Chondrocyte (in vitro differentiated cells): ENCODE measurements at regions not wholly inside any gene's neighbourhood (a gene's known extent, or its start where the extent isn't known, plus 50 kb on each side); places are given as distances from the start of the nearest gene placed in this dataset.

Source experiments
- DNase-seq: peaks from one replicate; pipeline ENCODE4 v3.0.0; 2021; ENCODE audit warnings: mixed read lengths, low spot score
- H3K27ac Mint-ChIP-seq: one replicate; pipeline ENCODE4 v1.8.0; 2021; ENCODE audit warnings: mild to moderate bottlenecking, moderate library complexity, mixed read lengths; ENCODE audit not compliant: unreplicated experiment
- H3K27me3 Mint-ChIP-seq: 2 replicates; pipeline ENCODE4 v1.8.0; 2021; ENCODE audit warnings: low read depth, mixed read lengths
- H3K36me3 Mint-ChIP-seq: 2 replicates; pipeline ENCODE4 v1.8.0; 2021; ENCODE audit warnings: low read depth, mixed read lengths
- H3K4me1 Mint-ChIP-seq: 2 replicates; pipeline ENCODE4 v1.8.0; 2021; ENCODE audit warnings: low read depth, mild to moderate bottlenecking, mixed read lengths
- H3K4me3 Mint-ChIP-seq: one replicate; pipeline ENCODE4 v1.8.0; 2021; ENCODE audit warnings: mild to moderate bottlenecking, moderate library complexity, mixed read lengths; ENCODE audit not compliant: unreplicated experiment
- H3K9me3 Mint-ChIP-seq: 2 replicates; pipeline ENCODE4 v1.8.0; 2021; ENCODE audit warnings: low read depth, mixed read lengths
- TF ChIP-seq, protein P1 (sequence below): fragments of 200-600 bp; sonication (generic); IDR thresholded peaks from 2 replicates; pipeline ENCODE4 v1.5.0; 2021; ENCODE audit warnings: antibody characterized with exemption, mild to moderate bottlenecking, moderate library complexity

DNA sequence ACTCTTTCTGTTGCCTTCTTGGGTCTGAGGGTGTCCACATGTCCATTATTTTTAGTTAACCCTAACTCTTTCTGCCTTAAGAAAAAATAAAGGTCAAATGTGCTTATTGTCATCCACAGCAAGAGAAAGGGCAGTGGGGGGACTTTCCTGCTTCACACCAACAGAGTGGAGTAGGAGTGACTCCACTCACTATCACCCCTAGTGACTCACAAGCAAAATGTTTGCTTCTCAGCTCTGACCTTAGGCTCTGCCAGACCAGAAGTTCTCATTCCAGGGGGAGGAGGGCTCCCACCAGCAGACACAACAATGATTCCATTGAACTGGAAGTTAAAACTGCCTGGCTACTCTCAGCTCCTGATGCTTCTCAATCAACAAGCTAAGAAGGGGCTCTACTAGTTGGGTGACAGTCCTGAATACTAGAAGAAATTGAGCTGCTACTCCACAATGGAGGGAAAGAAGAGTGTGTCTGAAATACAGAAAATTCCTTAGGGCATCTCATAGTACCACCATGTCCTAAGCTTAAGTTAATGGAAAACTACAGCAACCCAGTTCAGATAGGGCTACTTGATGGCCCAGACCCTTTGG lies 83.9 kb upstream of the AFDN start:
- H3K4me1 Mint-ChIP-seq, result no peaks in the 10 kb centered on the region
- no peak for DNase-seq
- peaks cover 17% of the 10 kb centered on the region for H3K27me3 Mint-ChIP-seq
- no peak overlapping the region for H3K27ac Mint-ChIP-seq
- H3K9me3 Mint-ChIP-seq, result no peaks in the 10 kb centered on the region
- TF ChIP-seq, protein P1, sequence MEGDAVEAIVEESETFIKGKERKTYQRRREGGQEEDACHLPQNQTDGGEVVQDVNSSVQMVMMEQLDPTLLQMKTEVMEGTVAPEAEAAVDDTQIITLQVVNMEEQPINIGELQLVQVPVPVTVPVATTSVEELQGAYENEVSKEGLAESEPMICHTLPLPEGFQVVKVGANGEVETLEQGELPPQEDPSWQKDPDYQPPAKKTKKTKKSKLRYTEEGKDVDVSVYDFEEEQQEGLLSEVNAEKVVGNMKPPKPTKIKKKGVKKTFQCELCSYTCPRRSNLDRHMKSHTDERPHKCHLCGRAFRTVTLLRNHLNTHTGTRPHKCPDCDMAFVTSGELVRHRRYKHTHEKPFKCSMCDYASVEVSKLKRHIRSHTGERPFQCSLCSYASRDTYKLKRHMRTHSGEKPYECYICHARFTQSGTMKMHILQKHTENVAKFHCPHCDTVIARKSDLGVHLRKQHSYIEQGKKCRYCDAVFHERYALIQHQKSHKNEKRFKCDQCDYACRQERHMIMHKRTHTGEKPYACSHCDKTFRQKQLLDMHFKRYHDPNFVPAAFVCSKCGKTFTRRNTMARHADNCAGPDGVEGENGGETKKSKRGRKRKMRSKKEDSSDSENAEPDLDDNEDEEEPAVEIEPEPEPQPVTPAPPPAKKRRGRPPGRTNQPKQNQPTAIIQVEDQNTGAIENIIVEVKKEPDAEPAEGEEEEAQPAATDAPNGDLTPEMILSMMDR, result no peak
- no peak overlapping the region for H3K4me3 Mint-ChIP-seq
- H3K36me3 Mint-ChIP-seq, result no peaks in the 10 kb centered on the region

DNA sequence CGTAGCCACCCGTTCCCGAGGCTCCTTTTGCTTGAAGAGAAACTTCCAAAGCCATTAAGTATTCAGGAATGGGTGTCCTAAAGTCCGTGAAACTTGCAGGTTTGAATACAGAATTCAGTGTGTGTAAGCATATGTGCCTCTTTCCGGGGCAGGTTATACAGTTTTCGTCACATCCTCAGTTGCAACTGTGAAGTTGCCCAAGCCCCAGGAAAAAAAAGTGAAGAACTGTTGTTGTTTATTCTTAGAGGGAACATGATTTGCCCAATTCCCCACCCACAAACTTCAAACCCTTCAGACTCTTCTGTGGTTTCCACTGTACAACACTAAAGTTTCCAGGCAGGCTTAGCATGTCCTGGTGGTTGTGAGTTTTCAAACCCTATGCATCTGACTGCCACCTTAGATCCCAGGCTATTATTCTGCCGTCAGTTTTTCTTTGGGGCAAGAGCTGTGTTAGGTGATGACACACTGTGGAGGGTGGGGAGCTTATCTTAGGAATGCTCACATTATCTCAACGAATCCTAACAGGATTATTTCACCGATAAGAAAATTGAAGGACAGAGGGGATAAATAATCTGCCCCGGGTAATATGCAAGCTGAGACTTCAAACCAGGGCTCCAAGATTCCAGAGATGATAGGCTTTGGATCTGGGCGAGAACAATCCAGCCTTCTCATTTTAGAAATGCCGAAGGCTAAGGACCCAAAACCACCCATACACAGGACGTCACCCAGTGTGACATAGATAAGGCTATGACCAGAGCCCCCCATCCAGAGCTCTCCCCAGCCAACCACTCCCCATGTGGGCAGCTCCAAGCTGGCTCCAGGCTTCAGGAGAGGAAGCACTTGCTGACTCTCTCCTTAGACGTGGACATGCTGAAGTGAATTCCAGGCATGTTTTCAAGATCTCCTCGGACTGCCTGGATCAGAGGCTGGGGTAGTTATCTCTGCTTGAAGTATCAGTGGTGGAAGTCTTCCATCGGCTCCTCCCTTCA lies 81.7 kb upstream of the AFDN start:
- Mint-ChIP-seq H3K4me3 (no peak overlapping the region), H3K27me3 (peaks cover 18% of the 10 kb centered on the region), H3K4me1 (no peaks in the 10 kb centered on the region), H3K27ac (no peak overlapping the region), H3K36me3 (no peaks in the 10 kb centered on the region), H3K9me3 (no peaks in the 10 kb centered on the region)
- TF ChIP-seq, protein P1, result no peak
- DNase-seq, result no peak

DNA sequence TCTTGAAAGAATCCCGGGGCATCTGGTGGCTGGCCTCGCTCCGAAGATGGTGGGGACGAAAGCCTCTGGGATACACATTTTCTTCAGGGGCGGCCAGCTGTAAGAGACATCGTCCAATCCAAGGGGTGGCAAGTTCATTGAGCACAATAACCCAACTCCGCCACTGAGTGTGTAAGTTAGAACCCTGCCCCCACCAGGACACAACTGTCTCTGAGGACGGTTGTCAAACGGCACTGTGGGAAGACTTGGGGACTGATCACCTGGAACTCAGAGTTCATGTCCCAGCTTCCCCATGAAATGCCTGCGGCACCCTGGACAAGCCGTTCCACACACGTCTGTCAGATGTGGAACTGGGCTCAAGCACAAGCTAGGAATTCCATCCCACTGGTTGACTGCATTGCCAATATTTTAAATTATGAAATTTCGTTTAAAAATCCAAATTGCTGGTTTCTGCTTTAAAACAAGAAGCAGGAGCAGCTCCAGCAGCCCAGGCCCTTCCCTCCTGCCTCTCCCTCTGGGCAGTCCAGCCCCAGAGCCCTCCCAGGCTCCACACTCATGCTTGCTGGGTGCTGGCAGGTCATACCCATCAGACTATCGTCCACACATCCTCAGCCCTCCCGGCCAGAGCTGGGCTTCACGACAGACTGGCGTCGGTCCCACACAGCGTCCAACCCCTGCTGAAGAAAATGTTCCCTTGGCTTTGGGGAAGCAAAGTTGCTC lies 80.9 kb upstream of the AFDN start:
- no peaks in the 10 kb centered on the region for H3K9me3 Mint-ChIP-seq
- DNase-seq, result peak; percentile 78
- H3K4me1 Mint-ChIP-seq, result no peaks in the 10 kb centered on the region
- H3K4me3 Mint-ChIP-seq, result no peak overlapping the region
- TF ChIP-seq, protein P1, result no peak
- peaks cover 19% of the 10 kb centered on the region for H3K27me3 Mint-ChIP-seq
- no peaks in the 10 kb centered on the region for H3K36me3 Mint-ChIP-seq
- H3K27ac Mint-ChIP-seq, result no peak overlapping the region

DNA sequence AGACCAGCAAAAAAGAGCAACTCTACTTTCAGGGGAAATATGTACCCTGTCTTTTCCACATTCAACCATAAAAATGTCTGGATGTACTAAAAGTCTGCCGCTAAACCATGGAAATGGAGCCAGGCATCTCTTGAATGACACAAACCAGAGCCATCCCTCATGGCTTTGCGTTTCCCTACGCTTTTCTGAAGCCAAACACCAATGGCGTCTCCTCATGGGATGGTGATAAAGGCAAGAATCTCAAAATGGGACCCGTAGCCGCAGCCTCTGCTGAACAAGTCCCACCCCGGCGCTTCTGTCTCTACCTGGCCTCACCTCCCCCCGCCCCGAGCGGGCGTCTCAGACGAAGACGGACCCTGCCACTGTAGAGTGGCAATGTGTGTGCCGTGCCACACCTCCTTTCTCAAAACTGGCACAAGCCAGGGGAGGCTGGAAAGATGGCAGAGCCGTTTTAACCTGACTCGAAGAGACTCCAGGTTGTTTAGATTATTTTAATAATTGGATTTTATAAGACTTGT lies 80.3 kb upstream of the AFDN start:
- Mint-ChIP-seq H3K4me1 (no peaks in the 10 kb centered on the region), H3K27ac (no peak overlapping the region), H3K36me3 (no peaks in the 10 kb centered on the region), H3K27me3 (peaks cover 19% of the 10 kb centered on the region), H3K9me3 (no peaks in the 10 kb centered on the region), H3K4me3 (no peak overlapping the region)
- TF ChIP-seq, protein P1, result no peak
- DNase-seq, result no peak

DNA sequence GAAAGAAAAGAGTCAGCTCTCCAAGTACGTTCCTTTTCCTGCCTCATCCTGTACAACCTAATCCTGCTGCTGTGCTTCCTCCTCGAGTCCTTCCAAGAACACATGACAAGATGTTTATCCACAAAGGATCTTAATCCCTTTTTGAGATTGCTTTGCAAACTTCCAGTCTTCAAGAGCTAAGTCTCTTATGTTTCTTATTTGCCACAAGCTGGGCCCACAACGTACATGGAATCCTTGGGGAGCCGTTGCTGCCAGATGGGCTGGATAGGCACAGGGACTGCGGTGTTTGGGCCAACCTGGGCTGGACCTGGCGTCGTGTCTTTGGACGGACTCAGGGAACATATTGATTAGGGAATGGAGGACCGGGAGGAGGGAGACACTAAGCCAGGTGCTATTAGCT lies 79.7 kb upstream of the AFDN start:
- no peaks in the 10 kb centered on the region for H3K9me3 Mint-ChIP-seq
- no peak overlapping the region for H3K4me3 Mint-ChIP-seq
- no peak overlapping the region for H3K27ac Mint-ChIP-seq
- peaks cover 19% of the 10 kb centered on the region for H3K27me3 Mint-ChIP-seq
- no peaks in the 10 kb centered on the region for H3K4me1 Mint-ChIP-seq
- H3K36me3 Mint-ChIP-seq, result no peaks in the 10 kb centered on the region
- TF ChIP-seq, protein P1, result no peak
- DNase-seq, result no peak
